Transverse colon (tissue), 4 donors: ENCODE measurements at regions not wholly inside any gene's neighbourhood (a gene's known extent, or its start where the extent isn't known, plus 50 kb on each side); places are given as distances from the start of the nearest gene placed in this dataset.

Experiments used
- DNase-seq: peaks from one replicate; pipeline ENCODE4 v3.0.0-alpha.2; 2019
- H3K27ac ChIP-seq, 4 donors: fragments of 200-600 bp; sonication (generic); 2 replicates each; pipeline ENCODE4 v1.5.1; 2016 to 2018; ENCODE audit warnings: inconsistent platforms in 4 of 4
- H3K27me3 ChIP-seq: fragments of 200-600 bp; sonication (generic); 2 replicates; pipeline ENCODE4 v1.5.1; 2017; ENCODE audit warnings: inconsistent platforms
- H3K36me3 ChIP-seq, 4 donors: fragments of 200-600 bp; sonication (generic); 2 replicates each; pipeline ENCODE4 v1.5.1; 2017 to 2019; ENCODE audit warnings: inconsistent platforms in 4 of 4
- H3K4me1 ChIP-seq, 4 donors: fragments of 200-600 bp; sonication (generic); 2 replicates each; pipeline ENCODE4 v1.5.1; 2017 to 2020; ENCODE audit warnings: inconsistent platforms in 4 of 4
- H3K4me3 ChIP-seq, 4 donors: fragments of 200-600 bp; sonication (generic); 1 replicate in 1 of 4; 2 replicates in 3 of 4; pipeline versions ENCODE4 v1.5.1 to v1.6.1; 2017 to 2019; ENCODE audit warnings: inconsistent platforms in 4 of 4
- H3K9me3 ChIP-seq, 2 donors: fragments of 200-600 bp; sonication (generic); 2 replicates each; pipeline ENCODE4 v1.5.1; 2017 to 2019; ENCODE audit warnings: inconsistent platforms in 2 of 2
- EP300 ChIP-seq: sonication (generic); formaldehyde crosslinking; IDR thresholded peaks from one replicate; pipeline ENCODE4 v1.6.1; 2017; ENCODE audit warnings: antibody characterized with exemption, low read depth
- POLR2A ChIP-seq: fragments of 450-650 bp; IDR thresholded peaks from one replicate; pipeline ENCODE4 v1.6.1; 2016; ENCODE audit warnings: antibody characterized with exemption, mild to moderate bottlenecking, moderate library complexity
- POLR2AphosphoS5 ChIP-seq, 3 donors: sonication (generic); formaldehyde crosslinking; IDR thresholded peaks; one replicate each; pipeline ENCODE4 v1.6.1; 2016; ENCODE audit warnings: antibody characterized with exemption in 3 of 3
- WGBS, 2 donors: methylation state at CpG; one replicate each; pipeline ENCODE4 v1.1.5; 2018; ENCODE audit warnings: low coverage in 1 of 2; 5-methylcytosine and 5-hydroxymethylcytosine counted together
- in situ Hi-C, 4 donors: fragments of 200-750 bp; cut with MboI; loops; one replicate each; pipeline versions ENCODE4 v1.15.0 to v1.15.1; 2017; ENCODE audit warnings: low sequenced_read_pairs in 3 of 4, low pct_ligation_motif_present in 1 of 4, low pct_unique_long_range_greater_than_20kb in 1 of 4
- intact Hi-C: fragments of 100-400 bp; cut with DNase I; formaldehyde crosslinking; loops from one replicate; pipeline ENCODE4 v1.15.1; 2023; ENCODE audit warnings: low total_unique reads
- TF ChIP-seq, protein P1 (sequence below), 5 experiments: fragments of 200-600 bp in 3 of 5; fragments of 450-650 bp in 2 of 5; sonication (generic) in 3 of 5; IDR thresholded peaks; 1 replicate in 2 of 5; 2 replicates in 3 of 5; pipeline ENCODE4 v1.5.1; 2016 to 2017; ENCODE audit warnings: antibody characterized with exemption in 5 of 5, inconsistent platforms in 3 of 5, mild to moderate bottlenecking in 2 of 5, moderate library complexity in 1 of 5

- in situ Hi-C loops (no loop called here), intact Hi-C loops (no loop called here)
- DNase-seq: no peak
- no peaks in the 10 kb centered on the region for H3K27me3 ChIP-seq
- H3K9me3 ChIP-seq: no peaks in the 10 kb centered on the region
- 60 to 65% methylated on average over 4 of the region's 4 CpGs for WGBS, 2 donors
- no peaks in the 10 kb centered on the region for H3K36me3 ChIP-seq
- TF ChIP-seq EP300 (no peak), POLR2A (no peak), POLR2AphosphoS5 (IDR thresholded peaks at IDR 0.05) (no peak)
- TF ChIP-seq, protein P1, sequence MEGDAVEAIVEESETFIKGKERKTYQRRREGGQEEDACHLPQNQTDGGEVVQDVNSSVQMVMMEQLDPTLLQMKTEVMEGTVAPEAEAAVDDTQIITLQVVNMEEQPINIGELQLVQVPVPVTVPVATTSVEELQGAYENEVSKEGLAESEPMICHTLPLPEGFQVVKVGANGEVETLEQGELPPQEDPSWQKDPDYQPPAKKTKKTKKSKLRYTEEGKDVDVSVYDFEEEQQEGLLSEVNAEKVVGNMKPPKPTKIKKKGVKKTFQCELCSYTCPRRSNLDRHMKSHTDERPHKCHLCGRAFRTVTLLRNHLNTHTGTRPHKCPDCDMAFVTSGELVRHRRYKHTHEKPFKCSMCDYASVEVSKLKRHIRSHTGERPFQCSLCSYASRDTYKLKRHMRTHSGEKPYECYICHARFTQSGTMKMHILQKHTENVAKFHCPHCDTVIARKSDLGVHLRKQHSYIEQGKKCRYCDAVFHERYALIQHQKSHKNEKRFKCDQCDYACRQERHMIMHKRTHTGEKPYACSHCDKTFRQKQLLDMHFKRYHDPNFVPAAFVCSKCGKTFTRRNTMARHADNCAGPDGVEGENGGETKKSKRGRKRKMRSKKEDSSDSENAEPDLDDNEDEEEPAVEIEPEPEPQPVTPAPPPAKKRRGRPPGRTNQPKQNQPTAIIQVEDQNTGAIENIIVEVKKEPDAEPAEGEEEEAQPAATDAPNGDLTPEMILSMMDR (IDR thresholded peaks at IDR 0.05): no peak
- H3K4me1 ChIP-seq: no peaks in the 10 kb centered on the region
- H3K27ac ChIP-seq: no peak overlapping the region
- H3K4me3 ChIP-seq: no peak overlapping the region
Measured at GRCh38 chr1:218817071-218817470, 356.6 kb upstream of the LYPLAL1 start.

DNA sequence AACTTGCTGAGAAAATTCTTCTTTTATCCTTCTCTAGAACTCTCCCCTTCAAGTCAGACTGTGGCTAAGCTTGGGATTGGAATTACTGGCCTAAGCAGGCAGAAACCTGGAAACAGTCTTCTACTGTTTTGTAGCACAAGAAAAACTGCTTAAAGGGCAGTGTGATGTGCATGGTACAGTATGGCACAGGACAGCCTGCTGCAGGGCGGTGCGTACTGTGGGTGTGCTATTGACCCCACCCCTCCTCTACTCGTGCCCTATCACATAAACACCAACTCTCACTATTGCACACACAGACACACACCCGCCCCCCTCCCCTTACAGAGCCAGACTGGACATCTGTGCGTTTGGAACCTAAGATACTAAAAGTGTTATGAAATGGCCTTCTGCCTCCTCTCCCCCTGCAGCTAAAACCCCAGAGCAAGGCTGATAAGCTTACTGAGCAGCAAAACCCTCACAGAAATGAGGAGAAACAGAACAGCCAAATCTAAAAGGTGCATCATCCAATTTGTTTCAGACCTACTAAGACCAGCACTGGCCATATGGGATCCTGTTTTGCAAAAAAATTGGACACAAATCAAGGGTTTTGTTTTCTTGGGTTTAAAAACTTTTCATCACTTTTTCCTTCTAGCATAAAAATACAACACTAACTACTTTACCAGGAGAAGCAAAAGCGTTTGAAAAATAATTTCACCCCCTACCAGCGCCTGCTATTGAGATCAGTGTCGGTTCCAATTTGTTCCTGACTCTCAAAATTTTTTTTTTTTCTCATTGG, 355.8 kb upstream of the LYPLAL1 start:
- H3K4me1 ChIP-seq: no peaks in the 10 kb centered on the region
- no peak overlapping the region for H3K27ac ChIP-seq
- 58 to 84% methylated on average over 3 to 8 of the region's 8 CpGs for WGBS, 2 donors
- intact Hi-C loops (no loop called here), in situ Hi-C loops (no loop called here)
- H3K36me3 ChIP-seq: no peaks in the 10 kb centered on the region
- DNase-seq: no peak
- no peak overlapping the region for H3K4me3 ChIP-seq
- TF ChIP-seq, protein P1 (IDR thresholded peaks at IDR 0.05): no peak
- TF ChIP-seq POLR2A: no peak
- TF ChIP-seq POLR2AphosphoS5 (IDR thresholded peaks at IDR 0.05): no peak
- no peak for TF ChIP-seq EP300
- H3K27me3 ChIP-seq: no peaks in the 10 kb centered on the region
- H3K9me3 ChIP-seq: no peaks in the 10 kb centered on the region

- in situ Hi-C loops: no loop called here
- H3K36me3 ChIP-seq: no peaks in the 10 kb centered on the region
- intact Hi-C loops: no loop called here
- no peak overlapping the region for H3K27ac ChIP-seq
- H3K9me3 ChIP-seq: no peaks in the 10 kb centered on the region
- H3K4me3 ChIP-seq: no peak overlapping the region
- H3K27me3 ChIP-seq: no peaks in the 10 kb centered on the region
- no peak for TF ChIP-seq POLR2AphosphoS5 (IDR thresholded peaks at IDR 0.05)
- TF ChIP-seq EP300: no peak
- TF ChIP-seq, protein P1 (IDR thresholded peaks at IDR 0.05): no peak
- no peak for TF ChIP-seq POLR2A
- DNase-seq: no peak
- no peaks in the 10 kb centered on the region for H3K4me1 ChIP-seq
- 38 to 57% methylated on average over 2 to 4 of the region's 4 CpGs for WGBS, 2 donors
Measured at GRCh38 chr1:218823291-218823900, 350.3 kb upstream of the LYPLAL1 start.

GRCh38 chr1:218827486-218827885, 346.2 kb upstream of the LYPLAL1 start:
- no peak overlapping the region for H3K27ac ChIP-seq
- H3K27me3 ChIP-seq: no peaks in the 10 kb centered on the region
- no peak for DNase-seq
- TF ChIP-seq, protein P1 (IDR thresholded peaks at IDR 0.05): no peak
- TF ChIP-seq EP300: no peak
- TF ChIP-seq POLR2A: no peak
- TF ChIP-seq POLR2AphosphoS5 (IDR thresholded peaks at IDR 0.05): no peak
- no peaks in the 10 kb centered on the region for H3K36me3 ChIP-seq
- intact Hi-C loops (no loop called here), in situ Hi-C loops (no loop called here)
- no peaks in the 10 kb centered on the region for H3K9me3 ChIP-seq
- H3K4me3 ChIP-seq: no peak overlapping the region
- H3K4me1 ChIP-seq: no peaks in the 10 kb centered on the region
